SU-DHL-6 (cell line): ENCODE measurements at regions not wholly inside any gene's neighbourhood (a gene's known extent, or its start where the extent isn't known, plus 50 kb on each side); places are given as distances from the start of the nearest gene placed in this dataset.

Source experiments
- H2AFZ ChIP-seq: fragments of 200-600 bp; sonication (generic); 2 replicates; pipeline ENCODE4 v1.6.1; 2014; ENCODE audit warnings: low read depth, mild to moderate bottlenecking, moderate library complexity, mixed read lengths, antibody characterized with exemption, low read length; ENCODE audit not compliant: severe bottlenecking
- H3F3A ChIP-seq: fragments of 200-600 bp; shearing (Covaris generic); 2 replicates; pipeline ENCODE4 v1.6.0; 2016; ENCODE audit warnings: antibody characterized with exemption, mild to moderate bottlenecking; ENCODE audit not compliant: insufficient read depth
- H3K27ac ChIP-seq: fragments of 200-600 bp; sonication (generic); 2 replicates; pipeline ENCODE4 v1.5.1; 2016; ENCODE audit warnings: low read depth, mild to moderate bottlenecking, low read length, moderate library complexity, mixed read lengths
- H3K27me3 ChIP-seq: fragments of 200-600 bp; sonication (generic), shearing (Covaris generic); 2 replicates; pipeline ENCODE4 v1.6.0; 2014; ENCODE audit warnings: mild to moderate bottlenecking, low read length
- H3K36me3 ChIP-seq: fragments of 200-600 bp; sonication (generic); 2 replicates; pipeline ENCODE4 v1.6.1; 2014; ENCODE audit warnings: mild to moderate bottlenecking, low read length, mixed read lengths
- H3K4me2 ChIP-seq: fragments of 300-600, 200-600 bp; shearing (Covaris generic), sonication (generic); 2 replicates; pipeline ENCODE4 v1.6.0; 2014; ENCODE audit warnings: low read length, low read depth, mild to moderate bottlenecking; ENCODE audit not compliant: poor library complexity, severe bottlenecking
- H3K4me3 ChIP-seq: fragments of 200-600 bp; sonication (generic); 2 replicates; pipeline ENCODE4 v1.5.1; 2014; ENCODE audit warnings: antibody characterized with exemption, low read length, mild to moderate bottlenecking, mixed read lengths; ENCODE audit not compliant: insufficient read depth, poor library complexity, severe bottlenecking
- H3K79me2 ChIP-seq: fragments of 200-600 bp; sonication (generic); 2 replicates; pipeline ENCODE4 v1.6.1; 2014; ENCODE audit warnings: mild to moderate bottlenecking, low read length, moderate library complexity; ENCODE audit not compliant: insufficient read depth
- H3K9ac ChIP-seq: fragments of 200-600 bp; sonication (generic); 2 replicates; pipeline ENCODE4 v1.7.0; 2014; ENCODE audit warnings: mild to moderate bottlenecking, low read length
- H3K9me2 ChIP-seq: fragments of 200-600 bp; sonication (generic); replicated peaks from 2 replicates; pipeline ENCODE4 v1.6.1; 2014; ENCODE audit warnings: low read length; ENCODE audit not compliant: insufficient read depth
- H3K9me3 ChIP-seq: fragments of 200-600 bp; sonication (generic); 2 replicates; pipeline ENCODE4 v1.6.1; 2014; ENCODE audit warnings: low read length, mixed read lengths; ENCODE audit not compliant: insufficient read depth
- H4K20me1 ChIP-seq: fragments of 200-600 bp; sonication (generic); 2 replicates; pipeline ENCODE4 v1.6.1; 2014; ENCODE audit warnings: low read depth, mild to moderate bottlenecking, antibody characterized with exemption, low read length, moderate library complexity, mixed read lengths
- EZH2phosphoT487 ChIP-seq: fragments of 200-600 bp; sonication (generic), shearing (Covaris generic); conservative IDR thresholded peaks from 2 replicates; pipeline ENCODE4 v1.6.1; 2018; ENCODE audit warnings: mild to moderate bottlenecking, antibody characterized with exemption, low read length, moderate library complexity, mixed read lengths
- TF ChIP-seq, protein P1 (sequence below): fragments of 200-600 bp; sonication (generic); IDR thresholded peaks from one replicate; pipeline ENCODE4 v1.5.1; 2017; ENCODE audit warnings: antibody characterized with exemption, mild to moderate bottlenecking, low read length, moderate library complexity; ENCODE audit not compliant: insufficient read depth, poor library complexity, severe bottlenecking

DNA sequence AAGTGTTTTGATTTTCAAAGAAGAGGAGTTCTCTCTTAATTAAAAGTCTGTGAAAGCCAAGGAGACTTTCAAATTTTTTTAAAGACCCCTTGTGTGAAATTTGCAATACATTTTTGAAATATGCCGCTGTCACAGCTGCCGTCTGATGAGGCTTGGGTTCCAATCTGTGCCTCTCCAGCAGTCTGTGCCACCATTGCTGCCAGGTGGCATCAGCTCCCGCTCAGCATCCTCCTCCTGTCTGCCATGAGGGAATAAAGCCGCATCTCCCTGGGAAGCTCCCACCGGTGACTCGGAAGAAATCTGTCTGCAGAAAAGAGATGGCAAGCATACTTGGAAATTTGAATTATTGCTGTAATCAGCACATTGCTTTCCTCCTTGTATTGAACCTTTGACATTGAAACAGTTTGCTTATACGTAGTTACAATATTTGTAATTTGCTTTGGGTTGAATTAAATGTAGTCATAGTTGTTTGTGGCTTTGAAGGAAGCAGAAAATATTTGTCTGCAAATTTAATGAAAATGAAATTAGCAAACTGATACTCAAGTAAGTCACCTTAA, 145.7 kb upstream of the SNX2 start:
- Histone ChIP-seq H2AFZ (no peak overlapping the region), H3K79me2 (no peaks in the 10 kb centered on the region), H3K27me3 (no peaks in the 10 kb centered on the region), H3F3A (no peaks in the 10 kb centered on the region), H3K9me3 (no peaks in the 10 kb centered on the region), H3K36me3 (no peaks in the 10 kb centered on the region), H3K4me3 (no peak overlapping the region), H3K9me2 (no peaks in the 10 kb centered on the region), H3K27ac (no peak overlapping the region), H3K9ac (no peak overlapping the region), H4K20me1 (no peaks in the 10 kb centered on the region), H3K4me2 (no peak overlapping the region)
- TF ChIP-seq EZH2phosphoT487, result no peak
- TF ChIP-seq, protein P1, sequence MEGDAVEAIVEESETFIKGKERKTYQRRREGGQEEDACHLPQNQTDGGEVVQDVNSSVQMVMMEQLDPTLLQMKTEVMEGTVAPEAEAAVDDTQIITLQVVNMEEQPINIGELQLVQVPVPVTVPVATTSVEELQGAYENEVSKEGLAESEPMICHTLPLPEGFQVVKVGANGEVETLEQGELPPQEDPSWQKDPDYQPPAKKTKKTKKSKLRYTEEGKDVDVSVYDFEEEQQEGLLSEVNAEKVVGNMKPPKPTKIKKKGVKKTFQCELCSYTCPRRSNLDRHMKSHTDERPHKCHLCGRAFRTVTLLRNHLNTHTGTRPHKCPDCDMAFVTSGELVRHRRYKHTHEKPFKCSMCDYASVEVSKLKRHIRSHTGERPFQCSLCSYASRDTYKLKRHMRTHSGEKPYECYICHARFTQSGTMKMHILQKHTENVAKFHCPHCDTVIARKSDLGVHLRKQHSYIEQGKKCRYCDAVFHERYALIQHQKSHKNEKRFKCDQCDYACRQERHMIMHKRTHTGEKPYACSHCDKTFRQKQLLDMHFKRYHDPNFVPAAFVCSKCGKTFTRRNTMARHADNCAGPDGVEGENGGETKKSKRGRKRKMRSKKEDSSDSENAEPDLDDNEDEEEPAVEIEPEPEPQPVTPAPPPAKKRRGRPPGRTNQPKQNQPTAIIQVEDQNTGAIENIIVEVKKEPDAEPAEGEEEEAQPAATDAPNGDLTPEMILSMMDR, result no peak

GRCh38 chr5:122638581-122638980, 136.3 kb upstream of the SNX2 start:
- no peak overlapping the region for H3K4me2 ChIP-seq
- no peak overlapping the region for H3K4me3 ChIP-seq
- no peaks in the 10 kb centered on the region for H3K9me2 ChIP-seq
- TF ChIP-seq, protein P1, result no peak
- no peak for TF ChIP-seq EZH2phosphoT487
- no peaks in the 10 kb centered on the region for H3K27me3 ChIP-seq
- no peak overlapping the region for H3K27ac ChIP-seq
- no peaks in the 10 kb centered on the region for H4K20me1 ChIP-seq
- no peaks in the 10 kb centered on the region for H3K36me3 ChIP-seq
- H3K9me3 ChIP-seq, result no peaks in the 10 kb centered on the region
- H3K79me2 ChIP-seq, result no peaks in the 10 kb centered on the region
- no peak overlapping the region for H3K9ac ChIP-seq
- H3F3A ChIP-seq, result no peaks in the 10 kb centered on the region
- H2AFZ ChIP-seq, result no peak overlapping the region

DNA sequence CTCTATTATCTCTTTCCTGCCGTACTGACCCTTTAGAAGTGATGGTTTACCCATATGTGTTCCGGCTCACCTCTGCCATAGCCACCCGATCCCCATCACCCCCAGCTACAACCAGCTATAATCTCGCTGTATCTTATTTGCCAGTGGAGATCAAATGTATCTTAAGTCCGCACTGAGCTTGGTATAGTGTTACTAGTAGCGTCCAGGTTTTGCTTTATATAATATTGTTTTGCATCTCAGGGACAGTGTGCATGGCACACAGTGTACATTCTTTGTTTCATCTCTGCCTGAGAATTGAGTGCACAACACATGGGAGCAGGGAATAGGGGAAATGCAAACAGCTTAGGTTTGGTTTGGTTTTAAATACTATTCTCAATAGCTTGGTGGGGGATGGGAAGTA, 135.8 kb upstream of the SNX2 start:
- Histone ChIP-seq H4K20me1 (no peaks in the 10 kb centered on the region), H3K9me3 (no peaks in the 10 kb centered on the region), H3K4me3 (no peak overlapping the region), H2AFZ (no peak overlapping the region), H3K4me2 (no peak overlapping the region), H3K79me2 (no peaks in the 10 kb centered on the region), H3K36me3 (no peaks in the 10 kb centered on the region), H3K9ac (no peak overlapping the region), H3K27me3 (no peaks in the 10 kb centered on the region), H3K27ac (no peak overlapping the region), H3F3A (no peaks in the 10 kb centered on the region), H3K9me2 (no peaks in the 10 kb centered on the region)
- no peak for TF ChIP-seq EZH2phosphoT487
- TF ChIP-seq, protein P1, result no peak
